ENCODE measurements at regions not wholly inside any gene's neighbourhood (a gene's known extent, or its start where the extent isn't known, plus 50 kb on each side); places are given as distances from the start of the nearest gene placed in this dataset.

- no peaks in the 10 kb centered on the region for H4K20me1 ChIP-seq (ENCODE audit: insufficient read depth)
- DNase-seq: no peak
- no peak overlapping the region for H3K4me2 ChIP-seq
- no peak overlapping the region for H3K4me3 ChIP-seq
- CTCF ChIA-PET: no interaction called here
- no peaks in the 10 kb centered on the region for H3K27me3 ChIP-seq (ENCODE audit: insufficient read depth, low read depth)
- no peak overlapping the region for H2AFZ ChIP-seq
- H3K36me3 ChIP-seq (ENCODE audit: low read depth): no peaks in the 10 kb centered on the region
- H3K9me3 ChIP-seq (ENCODE audit: insufficient read depth, low read depth): no peaks in the 10 kb centered on the region
- H3K9me2 ChIP-seq (ENCODE audit: insufficient read depth): no peaks in the 10 kb centered on the region
- H3K79me2 ChIP-seq (ENCODE audit: low read depth): no peaks in the 10 kb centered on the region
- POLR2A ChIA-PET (ENCODE audit: unreplicated experiment): no interaction called here
- no peaks in the 10 kb centered on the region for H3F3A ChIP-seq (ENCODE audit: insufficient read depth, low read depth)
- intact Hi-C loops (cut with micrococcal nuclease; ENCODE audit: unreplicated experiment): no loop called here
- no peak for TF ChIP-seq EZH2 (IDR thresholded peaks at IDR 0.05; ENCODE audit: low read depth)
- no peak for TF ChIP-seq CTCF (conservative IDR thresholded peaks at IDR 0.05)
- no TSS peak for BruUV-seq (replicated peaks)
- no peaks in the 10 kb centered on the region for H3K4me1 ChIP-seq (replicated peaks; ENCODE audit: insufficient read depth)
- no peak overlapping the region for H3K27ac ChIP-seq
Observed at GRCh38 chr4:182968917-182969650, 51.9 kb upstream of the DCTD start.

GRCh38 chr4:182967403-182967802, 50.2 kb upstream of the DCTD start:
- Histone ChIP-seq H3K4me3 (no peak overlapping the region), H3K9me2 (ENCODE audit: insufficient read depth) (no peaks in the 10 kb centered on the region), H3K36me3 (ENCODE audit: low read depth) (no peaks in the 10 kb centered on the region), H3K79me2 (ENCODE audit: low read depth) (no peaks in the 10 kb centered on the region), H4K20me1 (ENCODE audit: insufficient read depth) (no peaks in the 10 kb centered on the region), H3F3A (ENCODE audit: insufficient read depth, low read depth) (no peaks in the 10 kb centered on the region), H3K9me3 (ENCODE audit: insufficient read depth, low read depth) (no peaks in the 10 kb centered on the region), H3K27me3 (ENCODE audit: insufficient read depth, low read depth) (no peaks in the 10 kb centered on the region), H3K4me2 (no peak overlapping the region), H3K27ac (no peak overlapping the region), H3K4me1 (replicated peaks; ENCODE audit: insufficient read depth) (no peaks in the 10 kb centered on the region), H2AFZ (no peak overlapping the region)
- POLR2A ChIA-PET (ENCODE audit: unreplicated experiment): no interaction called here
- TF ChIP-seq CTCF (conservative IDR thresholded peaks at IDR 0.05) (no peak), EZH2 (IDR thresholded peaks at IDR 0.05; ENCODE audit: low read depth) (no peak)
- intact Hi-C loops (cut with micrococcal nuclease; ENCODE audit: unreplicated experiment): no loop called here
- no TSS peak for BruUV-seq (replicated peaks)
- CTCF ChIA-PET: no interaction called here
- no peak for DNase-seq
